A673 (cell line): ENCODE measurements at regions not wholly inside any gene's neighbourhood (a gene's known extent, or its start where the extent isn't known, plus 50 kb on each side); places are given as distances from the start of the nearest gene placed in this dataset.

Experiments
- EZH2 ChIP-seq: fragments of 200-600 bp; sonication (generic); IDR thresholded peaks from 2 replicates; pipeline ENCODE4 v1.6.1; 2017; ENCODE audit warnings: borderline replicate concordance, low read depth, mild to moderate bottlenecking, mixed read lengths, antibody characterized with exemption, low read length; ENCODE audit not compliant: poor library complexity, severe bottlenecking
- TF ChIP-seq, protein P1 (sequence below): fragments of 300-800, 200-600 bp; sonication (generic); conservative IDR thresholded peaks from 2 replicates; pipeline ENCODE4 v1.5.1; 2017; ENCODE audit warnings: low read depth, mild to moderate bottlenecking, antibody characterized with exemption, low read length, moderate library complexity, mixed read lengths

DNA sequence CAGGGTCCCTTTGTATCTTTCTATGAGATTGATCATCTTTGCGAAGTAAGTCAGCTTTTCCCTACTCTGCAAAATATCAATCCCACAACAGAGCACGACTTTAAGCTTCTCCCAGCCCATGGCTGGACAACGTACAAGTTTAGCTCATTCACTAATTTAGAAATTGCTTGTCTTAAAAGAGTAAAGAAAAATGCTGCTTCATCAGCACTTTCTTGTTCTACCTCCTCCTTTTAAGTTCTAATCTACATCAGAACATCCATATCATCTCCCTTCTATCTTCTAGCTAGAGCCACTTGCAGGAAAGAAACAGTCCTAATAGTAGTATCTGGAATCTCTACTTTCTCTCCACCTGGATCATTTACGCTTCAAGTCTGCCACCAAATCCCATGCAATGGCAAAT is 441.2 kb upstream of the ESRRG start:
- TF ChIP-seq, protein P1, sequence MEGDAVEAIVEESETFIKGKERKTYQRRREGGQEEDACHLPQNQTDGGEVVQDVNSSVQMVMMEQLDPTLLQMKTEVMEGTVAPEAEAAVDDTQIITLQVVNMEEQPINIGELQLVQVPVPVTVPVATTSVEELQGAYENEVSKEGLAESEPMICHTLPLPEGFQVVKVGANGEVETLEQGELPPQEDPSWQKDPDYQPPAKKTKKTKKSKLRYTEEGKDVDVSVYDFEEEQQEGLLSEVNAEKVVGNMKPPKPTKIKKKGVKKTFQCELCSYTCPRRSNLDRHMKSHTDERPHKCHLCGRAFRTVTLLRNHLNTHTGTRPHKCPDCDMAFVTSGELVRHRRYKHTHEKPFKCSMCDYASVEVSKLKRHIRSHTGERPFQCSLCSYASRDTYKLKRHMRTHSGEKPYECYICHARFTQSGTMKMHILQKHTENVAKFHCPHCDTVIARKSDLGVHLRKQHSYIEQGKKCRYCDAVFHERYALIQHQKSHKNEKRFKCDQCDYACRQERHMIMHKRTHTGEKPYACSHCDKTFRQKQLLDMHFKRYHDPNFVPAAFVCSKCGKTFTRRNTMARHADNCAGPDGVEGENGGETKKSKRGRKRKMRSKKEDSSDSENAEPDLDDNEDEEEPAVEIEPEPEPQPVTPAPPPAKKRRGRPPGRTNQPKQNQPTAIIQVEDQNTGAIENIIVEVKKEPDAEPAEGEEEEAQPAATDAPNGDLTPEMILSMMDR: no peak
- TF ChIP-seq EZH2: no peak
